SK-N-DZ (cell line): ENCODE measurements at regions not wholly inside any gene's neighbourhood (a gene's known extent, or its start where the extent isn't known, plus 50 kb on each side); places are given as distances from the start of the nearest gene placed in this dataset.
"Not testable (repeated sequence)": the region's sequence is repeated elsewhere in the genome, so short reads cannot be mapped to it uniquely, and the experiment has no call there.

Experiments used
- DNase-seq: peaks from one replicate; pipeline ENCODE4 v3.0.0-alpha.2; 2015; ENCODE audit warnings: low spot score

GRCh38 chrX:10676235-10676957 is 56.0 kb upstream of the MID1 start:
- DNase-seq: no peak

DNA sequence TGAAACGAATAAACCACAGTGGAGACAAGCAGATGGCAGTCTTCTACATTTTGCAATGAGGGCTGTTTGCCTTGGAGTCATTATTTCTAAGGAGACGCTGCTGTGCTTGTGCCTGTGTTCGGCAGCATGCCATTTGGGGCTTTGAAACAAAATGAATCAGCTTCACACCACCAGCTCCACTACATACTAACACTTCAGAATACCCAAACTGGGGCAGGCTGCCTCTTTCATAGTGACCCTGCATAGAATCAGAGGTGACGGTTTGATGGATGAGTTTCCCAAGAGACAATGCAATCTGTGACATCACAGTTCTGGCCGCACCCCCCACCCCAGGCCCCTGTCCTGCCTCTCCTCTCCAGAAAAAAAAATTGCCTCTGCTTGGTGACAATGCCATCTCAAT is 57.1 kb upstream of the MID1 start:
- no peak for DNase-seq

GRCh38 chrX:10679387-10679786 is 59.0 kb upstream of the MID1 start:
- no peak for DNase-seq

DNA sequence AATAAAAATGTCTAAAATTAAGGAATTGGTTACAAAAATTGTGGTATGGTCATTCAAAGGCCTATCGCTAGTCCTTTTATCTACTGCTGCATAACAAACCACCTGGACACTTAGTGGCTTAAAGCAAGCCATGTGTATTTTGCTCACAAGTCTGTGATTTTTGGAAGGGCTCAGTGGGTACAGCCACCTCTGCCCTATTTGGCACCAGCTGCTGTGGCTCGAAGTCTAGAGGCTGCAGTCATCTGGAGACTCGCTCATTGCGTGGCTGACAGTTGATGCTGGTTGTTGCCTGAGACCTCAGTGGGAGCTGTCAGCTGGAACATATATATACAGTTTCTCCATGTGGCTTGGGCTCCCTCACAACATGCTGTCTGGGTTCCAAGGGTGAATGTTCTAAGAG is 60.8 kb upstream of the MID1 start:
- no peak for DNase-seq

- DNase-seq: not testable (repeated sequence)
Measured at GRCh38 chrX:10683631-10684030, 63.2 kb upstream of the MID1 start.

DNA sequence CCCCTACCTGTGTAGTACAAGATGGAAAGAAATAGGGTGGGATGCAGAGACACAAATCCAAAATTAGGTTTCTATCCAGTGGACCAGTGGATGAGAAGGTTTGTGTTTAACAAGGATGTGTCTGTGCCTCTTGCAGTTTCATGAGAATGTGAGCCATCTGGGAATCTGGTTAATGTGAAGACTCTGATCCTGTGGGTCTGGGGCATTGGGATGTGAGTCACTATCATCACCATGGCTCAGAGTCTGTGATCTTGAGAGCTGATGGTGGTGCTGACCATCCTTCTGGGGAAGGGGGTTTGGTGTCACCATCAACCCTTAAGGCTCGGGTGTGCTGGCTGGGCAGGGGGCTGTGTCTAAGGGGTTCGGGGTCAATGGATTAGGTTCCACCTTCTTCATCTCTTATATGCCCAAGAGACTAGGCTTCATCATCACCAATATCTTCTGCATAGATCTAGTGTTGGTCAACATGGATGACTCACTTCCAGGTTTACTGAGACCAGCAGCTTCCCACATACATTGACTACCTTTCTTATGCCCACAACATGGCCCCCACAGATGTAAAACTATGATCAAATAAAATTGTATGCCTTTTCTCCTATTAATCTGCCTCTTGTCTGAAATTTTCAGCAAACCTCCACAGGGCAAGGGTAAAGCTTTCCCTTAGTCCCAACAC is 65.7 kb upstream of the MID1 start:
- no peak for DNase-seq

- not testable (repeated sequence) for DNase-seq
Measured at GRCh38 chrX:10691751-10692150, 71.4 kb upstream of the MID1 start.

GRCh38 chrX:10697616-10698317 is 77.4 kb upstream of the MID1 start:
- no peak for DNase-seq

DNA sequence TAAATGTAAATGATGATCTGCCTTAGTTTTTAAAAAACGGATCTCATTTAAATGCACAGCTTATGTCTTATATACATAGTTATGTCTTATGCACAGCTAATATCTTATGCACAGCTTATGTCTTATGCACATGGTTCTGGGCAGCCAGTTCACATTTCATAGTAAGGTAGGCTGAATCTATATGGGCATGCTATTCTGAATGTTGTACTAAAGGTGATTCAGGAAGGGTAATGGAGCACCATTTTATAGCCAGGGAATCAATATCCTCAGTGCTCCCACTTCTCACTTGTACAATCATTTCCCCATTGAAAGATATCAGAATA is 77.9 kb upstream of the MID1 start:
- no peak for DNase-seq

DNA sequence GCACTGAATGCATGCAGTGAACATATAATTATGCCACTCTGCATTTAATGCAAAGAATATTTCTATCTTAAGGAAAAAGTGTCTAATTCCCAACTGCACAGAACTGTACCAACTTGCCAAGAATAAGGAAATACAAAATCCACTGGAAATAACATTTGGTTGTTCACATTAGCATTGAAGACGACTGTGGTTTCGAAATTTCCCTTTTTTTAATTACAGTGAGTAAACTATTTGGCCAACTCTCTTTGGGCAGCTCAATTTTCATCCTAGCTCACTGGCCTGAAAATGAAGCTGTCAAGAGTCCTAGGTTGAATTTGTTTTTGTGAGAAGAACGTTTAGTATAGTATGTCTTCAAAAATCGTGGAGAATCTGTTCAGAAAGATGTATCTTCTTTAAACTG is 81.6 kb upstream of the MID1 start:
- DNase-seq: no peak

DNA sequence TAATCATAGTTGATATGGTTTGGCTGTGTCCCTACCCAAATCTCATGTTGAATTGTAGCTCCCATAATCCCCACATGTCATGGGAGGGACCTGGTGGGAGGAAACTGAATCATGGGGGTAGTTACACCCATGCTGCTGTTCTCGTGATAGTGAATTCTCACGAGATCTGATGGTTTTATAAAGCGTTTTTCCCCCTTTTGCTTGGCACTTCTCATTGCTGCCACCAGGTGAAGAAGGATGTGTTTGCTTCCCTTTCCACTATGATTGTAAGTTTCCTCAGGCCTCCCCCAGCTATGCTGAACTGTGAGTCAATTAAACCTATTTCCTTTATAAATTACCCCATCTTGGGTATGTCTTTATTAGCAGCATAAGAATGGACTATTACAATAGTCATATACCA is 86.0 kb upstream of the MID1 start:
- not testable (repeated sequence) for DNase-seq

- no peak for DNase-seq
Measured at GRCh38 chrX:10707773-10708172, 87.4 kb upstream of the MID1 start.

GRCh38 chrX:10709276-10709675 is 88.9 kb upstream of the MID1 start:
- no peak for DNase-seq

DNA sequence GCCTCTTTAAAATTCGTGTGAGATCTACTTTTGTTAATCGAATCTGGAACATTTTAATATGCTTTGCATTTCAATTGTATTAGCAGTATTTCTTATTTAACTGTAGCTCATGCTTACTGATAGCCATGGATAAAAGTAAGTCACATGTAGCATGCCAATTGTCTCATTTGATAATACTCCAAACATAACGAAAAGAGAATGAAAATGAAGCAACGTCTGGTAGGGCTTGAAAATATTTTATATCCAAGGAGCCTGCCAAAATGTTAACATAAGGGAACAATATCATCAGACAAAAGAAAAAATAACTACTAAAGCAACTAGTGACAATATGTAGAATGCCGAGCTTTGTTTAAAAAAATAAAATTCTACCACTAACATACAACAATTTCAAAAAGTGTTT is 94.1 kb upstream of the MID1 start:
- DNase-seq: no peak

GRCh38 chrX:10722851-10723250 is 102.5 kb upstream of the MID1 start:
- DNase-seq: peak; percentile 27

DNA sequence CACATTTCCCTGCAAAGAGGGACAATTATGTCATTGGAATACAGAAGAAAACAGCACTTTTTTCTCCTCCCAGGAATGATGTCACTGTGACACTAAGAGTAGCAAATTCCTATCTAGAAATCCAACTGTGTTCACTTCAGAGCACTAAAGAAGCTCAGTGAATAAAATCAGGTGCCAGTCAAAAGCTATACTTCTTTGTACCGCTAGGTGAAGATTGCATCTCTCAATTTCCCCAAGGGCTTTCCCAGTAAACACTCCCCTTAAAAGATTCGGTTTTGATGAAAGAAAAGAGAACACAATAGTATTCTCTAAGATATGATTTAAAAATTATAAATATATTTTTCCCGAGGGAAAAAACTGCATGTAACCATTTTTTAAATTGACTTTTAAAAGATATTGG is 104.7 kb upstream of the MID1 start:
- DNase-seq: no peak

DNA sequence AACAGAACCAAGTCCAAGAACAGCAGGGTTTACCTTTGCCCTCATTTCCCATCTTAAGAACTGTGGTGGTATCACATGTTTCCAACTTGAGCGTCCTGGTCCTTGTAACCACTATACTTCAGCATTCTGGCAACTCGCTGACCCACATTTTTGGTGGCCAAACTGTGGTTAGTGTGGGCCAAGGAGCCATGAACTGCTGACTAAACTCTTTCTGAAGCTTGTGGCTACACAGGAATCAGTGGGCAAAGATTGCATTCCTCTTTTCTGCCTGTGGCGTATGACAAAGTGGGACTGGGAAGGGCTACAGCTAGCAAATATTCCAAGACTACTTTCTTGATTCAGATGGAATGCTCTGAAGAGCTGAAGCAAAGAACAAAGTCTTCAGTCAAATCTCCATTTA is 106.3 kb upstream of the MID1 start:
- DNase-seq: no peak

GRCh38 chrX:10728806-10729389 is 108.5 kb upstream of the MID1 start:
- no peak for DNase-seq

GRCh38 chrX:10739426-10739825 is 119.0 kb upstream of the MID1 start:
- no peak for DNase-seq

DNA sequence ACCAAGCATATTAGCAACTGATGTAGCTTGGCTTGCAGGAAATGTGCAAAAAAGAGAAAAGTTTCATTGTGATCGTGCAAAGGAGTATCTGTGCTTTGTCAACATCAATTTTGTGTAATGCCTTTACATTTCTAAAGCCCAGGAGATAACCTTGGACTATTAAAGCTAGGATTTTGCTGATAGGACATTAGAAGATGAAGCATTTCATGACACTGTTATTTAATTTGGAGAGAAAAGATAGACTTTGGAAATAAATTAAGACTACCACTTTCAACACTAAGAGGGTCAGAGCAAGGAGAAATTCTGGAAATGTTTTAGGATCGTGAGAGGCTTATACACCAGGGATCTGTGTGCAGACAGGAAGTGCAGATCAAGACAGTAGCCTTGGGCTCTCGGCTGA is 120.6 kb upstream of the MID1 start:
- DNase-seq: peak; percentile 74

DNA sequence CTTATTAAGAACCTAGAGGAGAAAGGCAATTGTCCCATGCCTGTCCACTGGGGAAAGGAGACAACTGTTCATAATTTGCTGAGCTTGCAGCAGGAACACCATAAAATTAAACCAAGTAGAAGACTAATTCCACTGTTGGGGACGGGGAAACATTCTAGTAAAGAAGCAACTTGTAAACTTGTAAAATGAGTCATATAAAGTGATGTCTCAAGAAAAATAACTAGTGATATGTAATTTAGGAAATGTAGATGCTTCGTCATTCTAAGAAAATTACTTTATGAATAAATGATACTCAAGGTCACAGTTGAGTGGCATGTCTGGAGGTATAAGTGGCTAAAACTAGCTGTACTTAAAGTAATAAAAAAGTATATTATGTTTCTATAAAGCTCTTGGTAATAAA is 121.2 kb upstream of the MID1 start:
- no peak for DNase-seq

- no peak for DNase-seq
Measured at GRCh38 chrX:10743476-10743875, 123.1 kb upstream of the MID1 start.

- DNase-seq: peak; percentile 31
Measured at GRCh38 chrX:10744007-10744406, 123.6 kb upstream of the MID1 start.
